Germinal center (tissue), 1 donor: ENCODE measurements at regions not wholly inside any gene's neighbourhood (a gene's known extent, or its start where the extent isn't known, plus 50 kb on each side); places are given as distances from the start of the nearest gene placed in this dataset.

ENCODE experiments used
- DNase-seq: peaks from one replicate; pipeline ENCODE4 v3.0.0; 2012; ENCODE audit warnings: mixed read lengths, low spot score

GRCh38 chr7:98463837-98464557, 63.1 kb upstream of the BAIAP2L1 start:
- DNase-seq, result no peak

- DNase-seq, result no peak
Observed at GRCh38 chr7:98462911-98463633, 62.2 kb upstream of the BAIAP2L1 start.

- DNase-seq, result no peak
Observed at GRCh38 chr7:98460902-98461301, 60.0 kb upstream of the BAIAP2L1 start.

- DNase-seq, result no peak
Observed at GRCh38 chr7:98459529-98459928, 58.6 kb upstream of the BAIAP2L1 start.

- DNase-seq, result no peak
Observed at GRCh38 chr7:98458090-98458875, 57.4 kb upstream of the BAIAP2L1 start.

- no peak for DNase-seq
Observed at GRCh38 chr7:98456866-98457265, 56.0 kb upstream of the BAIAP2L1 start.

- DNase-seq, result no peak
Observed at GRCh38 chr7:98452791-98453190, 51.9 kb upstream of the BAIAP2L1 start.
